Testis (tissue), 2 donors: ENCODE measurements at regions not wholly inside any gene's neighbourhood (a gene's known extent, or its start where the extent isn't known, plus 50 kb on each side); places are given as distances from the start of the nearest gene placed in this dataset.

Source experiments
- DNase-seq: peaks from one replicate; pipeline ENCODE4 v3.0.0-alpha.2; 2019
- H3K27ac ChIP-seq, 2 donors: fragments of 200-600 bp; sonication (generic); one replicate each; pipeline ENCODE4 v1.5.1; 2019
- H3K27me3 ChIP-seq: fragments of 200-600 bp; sonication (generic); one replicate; pipeline ENCODE4 v1.5.1; 2019
- H3K36me3 ChIP-seq: fragments of 200-600 bp; sonication (generic); one replicate; pipeline ENCODE4 v1.5.1; 2017; ENCODE audit warnings: low read depth; ENCODE audit errors: missing control alignments
- H3K4me1 ChIP-seq: fragments of 200-600 bp; sonication (generic); one replicate; pipeline ENCODE4 v1.5.1; 2019
- H3K4me3 ChIP-seq, 2 donors: fragments of 200-600 bp; sonication (generic); one replicate each; pipeline ENCODE4 v1.5.1; 2017 to 2019
- H3K9me3 ChIP-seq: fragments of 200-600 bp; sonication (generic); one replicate; pipeline ENCODE4 v1.5.1; 2017
- POLR2A ChIP-seq: fragments of 450-650 bp; IDR thresholded peaks from one replicate; pipeline ENCODE4 v1.6.1; 2017; ENCODE audit warnings: antibody characterized with exemption, mild to moderate bottlenecking, moderate library complexity
- WGBS, 2 donors: methylation state at CpG; one replicate each; pipeline ENCODE4 v1.1.5; 2018; 5-methylcytosine and 5-hydroxymethylcytosine counted together
- intact Hi-C: fragments of 100-400 bp; cut with DNase I; formaldehyde crosslinking; loops from one replicate; pipeline ENCODE4 v1.15.1; 2023; ENCODE audit warnings: low total_unique reads
- TF ChIP-seq, protein P1 (sequence below), 3 experiments: fragments of 450-650 bp in 2 of 3; fragments of 200-600 bp in 1 of 3; sonication (generic) in 1 of 3; IDR thresholded peaks; one replicate each; pipeline ENCODE4 v1.5.1; 2016 to 2019; ENCODE audit warnings: antibody characterized with exemption in 3 of 3, mild to moderate bottlenecking in 2 of 3, moderate library complexity in 1 of 3

DNA sequence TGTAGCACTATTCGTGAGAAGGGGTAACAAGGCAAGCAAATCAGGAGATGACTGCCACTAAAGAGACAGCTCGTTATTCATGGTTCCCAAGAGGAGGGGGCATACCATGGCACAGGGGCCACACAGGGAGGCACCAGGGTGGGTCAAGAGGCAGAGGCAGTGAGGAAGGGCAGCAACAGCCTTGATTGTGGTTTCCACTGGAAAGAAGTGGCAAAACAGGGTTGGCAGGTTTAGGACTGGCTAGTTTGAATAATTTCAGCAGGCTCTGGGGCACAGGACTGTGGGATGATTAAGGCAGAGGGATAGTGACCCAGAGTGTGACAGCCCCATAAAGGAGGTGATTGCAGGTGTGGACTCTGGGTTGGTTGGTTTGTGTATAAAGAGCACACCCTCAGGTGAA lies 188.9 kb downstream of the CBLN1 start:
- Histone ChIP-seq H3K4me1 (no peaks in the 10 kb centered on the region), H3K27me3 (no peaks in the 10 kb centered on the region), H3K9me3 (no peaks in the 10 kb centered on the region), H3K36me3 (no peaks in the 10 kb centered on the region), H3K4me3 (no peak overlapping the region), H3K27ac (no peak overlapping the region)
- intact Hi-C loops, result no loop called here
- DNase-seq, result no peak
- TF ChIP-seq, protein P1, sequence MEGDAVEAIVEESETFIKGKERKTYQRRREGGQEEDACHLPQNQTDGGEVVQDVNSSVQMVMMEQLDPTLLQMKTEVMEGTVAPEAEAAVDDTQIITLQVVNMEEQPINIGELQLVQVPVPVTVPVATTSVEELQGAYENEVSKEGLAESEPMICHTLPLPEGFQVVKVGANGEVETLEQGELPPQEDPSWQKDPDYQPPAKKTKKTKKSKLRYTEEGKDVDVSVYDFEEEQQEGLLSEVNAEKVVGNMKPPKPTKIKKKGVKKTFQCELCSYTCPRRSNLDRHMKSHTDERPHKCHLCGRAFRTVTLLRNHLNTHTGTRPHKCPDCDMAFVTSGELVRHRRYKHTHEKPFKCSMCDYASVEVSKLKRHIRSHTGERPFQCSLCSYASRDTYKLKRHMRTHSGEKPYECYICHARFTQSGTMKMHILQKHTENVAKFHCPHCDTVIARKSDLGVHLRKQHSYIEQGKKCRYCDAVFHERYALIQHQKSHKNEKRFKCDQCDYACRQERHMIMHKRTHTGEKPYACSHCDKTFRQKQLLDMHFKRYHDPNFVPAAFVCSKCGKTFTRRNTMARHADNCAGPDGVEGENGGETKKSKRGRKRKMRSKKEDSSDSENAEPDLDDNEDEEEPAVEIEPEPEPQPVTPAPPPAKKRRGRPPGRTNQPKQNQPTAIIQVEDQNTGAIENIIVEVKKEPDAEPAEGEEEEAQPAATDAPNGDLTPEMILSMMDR (IDR thresholded peaks at IDR 0.05), result no peak
- no peak for TF ChIP-seq POLR2A
- 77 to 80% methylated on average over 2 of the region's 2 CpGs for WGBS, 2 donors

DNA sequence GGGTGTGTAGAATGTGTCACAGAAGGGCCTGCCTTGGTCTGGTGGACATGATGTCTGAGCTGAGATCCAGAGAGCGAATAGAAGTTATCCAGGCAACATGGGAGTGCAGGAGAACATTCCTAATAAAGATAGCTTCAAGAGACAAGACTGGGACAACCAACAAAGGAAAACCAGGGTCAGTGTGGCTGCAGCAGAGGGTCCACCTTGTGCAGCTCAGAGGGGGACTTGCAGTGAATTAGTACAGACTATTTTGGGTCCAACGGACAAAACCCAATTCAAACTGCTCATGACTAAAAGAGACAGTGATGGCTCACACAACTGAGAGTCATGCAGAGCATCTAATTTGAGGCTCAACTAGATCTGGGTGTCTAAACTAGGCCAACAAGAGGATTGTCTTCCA lies 192.1 kb downstream of the CBLN1 start:
- Histone ChIP-seq H3K27ac (no peak overlapping the region), H3K27me3 (no peaks in the 10 kb centered on the region), H3K4me1 (no peaks in the 10 kb centered on the region), H3K9me3 (no peaks in the 10 kb centered on the region), H3K36me3 (no peaks in the 10 kb centered on the region), H3K4me3 (no peak overlapping the region)
- TF ChIP-seq, protein P1 (IDR thresholded peaks at IDR 0.05), result no peak
- TF ChIP-seq POLR2A, result no peak
- 81 to 87% methylated on average over 2 of the region's 2 CpGs for WGBS, 2 donors
- intact Hi-C loops, result no loop called here
- DNase-seq, result no peak

DNA sequence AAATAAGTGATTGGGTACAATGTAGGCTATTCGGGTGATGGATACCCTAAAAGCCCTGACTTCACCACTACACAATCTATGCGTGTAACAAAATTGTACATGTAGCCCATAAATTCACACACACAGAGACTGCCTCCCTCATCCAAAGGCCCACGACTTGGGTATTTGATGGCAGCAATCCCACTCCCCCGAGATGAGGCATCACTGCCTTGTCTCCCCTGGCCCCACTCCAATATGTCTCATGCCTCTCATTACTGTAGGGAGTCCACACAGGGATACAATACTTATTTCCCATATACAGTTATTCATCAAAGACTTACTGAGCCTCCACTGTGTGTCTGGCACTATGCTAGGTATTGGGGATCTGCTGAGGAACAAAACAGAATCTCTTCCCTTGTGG lies 192.6 kb downstream of the CBLN1 start:
- H3K4me1 ChIP-seq, result no peaks in the 10 kb centered on the region
- no peak overlapping the region for H3K27ac ChIP-seq
- no peak overlapping the region for H3K4me3 ChIP-seq
- no peaks in the 10 kb centered on the region for H3K9me3 ChIP-seq
- 70 to 71% methylated on average over 4 of the region's 4 CpGs for WGBS, 2 donors
- H3K36me3 ChIP-seq, result no peaks in the 10 kb centered on the region
- no peaks in the 10 kb centered on the region for H3K27me3 ChIP-seq
- no peak for DNase-seq
- TF ChIP-seq POLR2A, result no peak
- TF ChIP-seq, protein P1 (IDR thresholded peaks at IDR 0.05), result no peak
- intact Hi-C loops, result no loop called here

DNA sequence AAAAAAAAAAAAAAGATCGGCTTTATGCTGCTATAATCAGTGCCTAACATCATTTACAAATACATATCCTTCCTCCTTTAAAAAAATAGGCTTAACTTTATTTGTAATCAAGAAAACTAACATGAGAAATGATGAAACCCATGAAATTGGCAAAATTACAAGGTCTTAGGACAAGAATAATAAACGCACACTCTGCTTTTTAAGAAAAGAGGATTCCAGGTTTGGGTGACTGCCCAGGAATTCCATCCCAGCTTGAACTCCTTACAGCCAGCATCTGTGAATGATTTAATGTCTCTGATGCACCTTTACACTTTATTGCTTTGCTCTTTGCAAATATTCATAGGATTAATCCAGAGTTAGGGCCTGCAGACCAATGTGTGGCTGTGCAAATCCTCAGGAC lies 196.0 kb downstream of the CBLN1 start:
- TF ChIP-seq POLR2A, result no peak
- TF ChIP-seq, protein P1 (IDR thresholded peaks at IDR 0.05), result no peak
- Histone ChIP-seq H3K4me1 (no peaks in the 10 kb centered on the region), H3K9me3 (no peaks in the 10 kb centered on the region), H3K27me3 (no peaks in the 10 kb centered on the region), H3K4me3 (no peak overlapping the region), H3K27ac (no peak overlapping the region), H3K36me3 (no peaks in the 10 kb centered on the region)
- DNase-seq, result no peak
- intact Hi-C loops, result no loop called here
- 42 to 48% methylated on average over 2 of the region's 2 CpGs for WGBS, 2 donors

DNA sequence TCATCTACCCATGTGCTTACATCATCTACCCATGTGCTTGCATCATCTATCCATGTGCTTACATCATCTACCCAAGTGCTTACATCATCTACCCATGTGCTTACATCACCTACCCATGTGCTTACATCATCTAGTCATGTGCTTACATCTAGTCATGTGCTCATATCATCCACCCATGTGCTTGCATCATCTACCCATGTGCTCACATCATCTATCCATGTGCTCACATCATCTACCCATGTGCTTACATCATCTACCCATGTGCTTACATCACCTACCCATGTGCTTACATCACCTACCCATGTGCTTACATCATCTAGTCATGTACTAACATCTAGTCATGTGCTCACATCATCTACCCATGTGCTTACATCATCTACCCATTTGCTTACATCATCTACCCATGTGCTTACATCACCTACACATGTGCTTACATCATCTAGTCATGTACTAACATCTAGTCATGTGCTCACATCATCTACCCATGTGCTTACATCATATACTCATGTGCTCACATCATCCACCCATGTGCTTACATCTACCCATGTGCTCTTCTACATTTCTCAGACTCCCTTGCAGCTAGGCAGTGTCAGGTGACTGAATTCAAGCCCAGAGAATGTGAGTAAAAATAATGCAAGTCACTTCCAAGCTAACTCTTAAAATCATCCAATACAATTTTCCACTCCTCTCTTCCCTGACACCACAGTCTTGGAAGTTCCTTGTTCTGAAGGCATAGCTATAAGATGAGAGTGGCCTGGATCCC lies 196.8 kb downstream of the CBLN1 start:
- Histone ChIP-seq H3K27me3 (no peaks in the 10 kb centered on the region), H3K4me1 (no peaks in the 10 kb centered on the region), H3K4me3 (no peak overlapping the region), H3K36me3 (no peaks in the 10 kb centered on the region), H3K9me3 (no peaks in the 10 kb centered on the region), H3K27ac (no peak overlapping the region)
- TF ChIP-seq POLR2A, result no peak
- TF ChIP-seq, protein P1 (IDR thresholded peaks at IDR 0.05), result no peak
- intact Hi-C loops, result no loop called here
- no peak for DNase-seq
